ENCODE measurements at regions not wholly inside any gene's neighbourhood (a gene's known extent, or its start where the extent isn't known, plus 50 kb on each side); places are given as distances from the start of the nearest gene placed in this dataset.

DNA sequence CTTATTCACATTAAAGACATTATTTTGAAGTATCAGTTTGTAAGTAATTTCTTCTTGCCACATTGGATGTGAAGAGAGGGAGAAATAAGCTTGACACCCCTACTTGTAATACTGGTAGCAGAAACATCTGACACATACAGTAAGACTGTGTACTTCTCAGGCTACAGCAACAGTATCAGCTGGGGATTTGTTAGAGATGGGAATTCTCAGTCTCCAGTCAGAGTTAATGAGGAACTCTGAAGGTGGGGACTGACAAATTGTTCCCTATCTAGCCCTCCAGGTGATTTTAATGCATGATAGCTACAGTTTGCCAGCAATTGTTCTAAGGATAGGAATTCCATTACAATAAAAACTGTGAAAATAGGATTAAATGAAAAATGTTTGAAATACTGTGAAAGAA, 524.8 kb downstream of the PRR16 start:
- H3K36me3 ChIP-seq = no peaks in the 10 kb centered on the region
- TF ChIP-seq, protein P1, sequence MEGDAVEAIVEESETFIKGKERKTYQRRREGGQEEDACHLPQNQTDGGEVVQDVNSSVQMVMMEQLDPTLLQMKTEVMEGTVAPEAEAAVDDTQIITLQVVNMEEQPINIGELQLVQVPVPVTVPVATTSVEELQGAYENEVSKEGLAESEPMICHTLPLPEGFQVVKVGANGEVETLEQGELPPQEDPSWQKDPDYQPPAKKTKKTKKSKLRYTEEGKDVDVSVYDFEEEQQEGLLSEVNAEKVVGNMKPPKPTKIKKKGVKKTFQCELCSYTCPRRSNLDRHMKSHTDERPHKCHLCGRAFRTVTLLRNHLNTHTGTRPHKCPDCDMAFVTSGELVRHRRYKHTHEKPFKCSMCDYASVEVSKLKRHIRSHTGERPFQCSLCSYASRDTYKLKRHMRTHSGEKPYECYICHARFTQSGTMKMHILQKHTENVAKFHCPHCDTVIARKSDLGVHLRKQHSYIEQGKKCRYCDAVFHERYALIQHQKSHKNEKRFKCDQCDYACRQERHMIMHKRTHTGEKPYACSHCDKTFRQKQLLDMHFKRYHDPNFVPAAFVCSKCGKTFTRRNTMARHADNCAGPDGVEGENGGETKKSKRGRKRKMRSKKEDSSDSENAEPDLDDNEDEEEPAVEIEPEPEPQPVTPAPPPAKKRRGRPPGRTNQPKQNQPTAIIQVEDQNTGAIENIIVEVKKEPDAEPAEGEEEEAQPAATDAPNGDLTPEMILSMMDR (IDR thresholded peaks at IDR 0.05) = no peak
- no peak for TF ChIP-seq POLR2A (IDR thresholded peaks at IDR 0.05)

DNA sequence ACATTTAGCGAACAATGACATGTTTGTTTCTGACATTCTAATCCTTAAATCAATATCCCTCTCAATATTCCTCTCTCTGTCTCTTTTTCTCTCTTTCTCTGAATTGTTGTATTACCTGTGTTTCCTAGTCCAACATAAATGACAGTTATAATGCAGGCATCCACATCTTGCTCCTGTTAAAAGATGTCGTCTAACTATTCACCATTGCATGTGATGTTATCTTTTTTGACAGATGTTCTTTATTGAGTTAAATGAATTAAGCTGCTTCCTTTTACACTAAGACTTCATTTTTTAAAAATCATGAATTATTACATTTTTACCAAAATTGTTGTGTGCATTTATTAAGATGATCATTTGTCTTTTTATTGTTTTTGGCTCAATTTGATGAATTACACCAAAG, 527.5 kb downstream of the PRR16 start:
- no peaks in the 10 kb centered on the region for H3K9me3 ChIP-seq
- TF ChIP-seq, protein P1 (IDR thresholded peaks at IDR 0.05) = no peak
- TF ChIP-seq POLR2A (IDR thresholded peaks at IDR 0.05) = no peak
- no peak for ATAC-seq
- no peaks in the 10 kb centered on the region for H3K4me1 ChIP-seq
- WGBS, 4 donors = 57 to 81% (median 79%) methylated on average over 2 of the region's 2 CpGs
- H3K4me3 ChIP-seq = no peak overlapping the region
- intact Hi-C loops (cut with DNase I) = no loop called here
- no peak overlapping the region for H3K27ac ChIP-seq
- H3K27me3 ChIP-seq = peaks cover 0 to 7% (median 0%) of the 10 kb centered on the region in 9 donors
- DNase-seq = no peak
- no peaks in the 10 kb centered on the region for H3K36me3 ChIP-seq

More for the DNA sequence above, 524.8 kb downstream of the PRR16 start:
- H3K4me3 ChIP-seq = no peak overlapping the region
- DNase-seq (no peak), ATAC-seq (no peak)
- no peaks in the 10 kb centered on the region for H3K9me3 ChIP-seq
- peaks cover 0 to 9% (median 0%) of the 10 kb centered on the region in 9 donors for H3K27me3 ChIP-seq
- H3K27ac ChIP-seq = no peak overlapping the region
- H3K4me1 ChIP-seq = no peaks in the 10 kb centered on the region
- intact Hi-C loops (cut with DNase I) = no loop called here

DNA sequence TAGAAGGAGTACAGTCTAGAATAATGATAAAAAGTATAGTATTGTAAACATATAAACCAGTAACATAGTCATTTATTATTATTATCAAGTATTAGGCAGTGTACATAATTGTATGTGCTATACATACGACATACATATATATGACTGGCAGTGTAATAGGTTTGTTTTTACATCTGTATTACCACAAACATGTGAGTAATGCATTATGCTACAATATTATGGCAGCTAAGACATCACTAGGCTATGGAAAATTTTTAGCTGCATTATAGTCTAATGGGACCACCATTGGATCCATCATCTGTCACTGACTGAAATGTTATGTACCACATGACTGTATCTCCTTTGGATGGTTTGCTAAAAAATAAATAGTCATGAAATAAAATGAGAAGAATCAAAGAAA, 530.0 kb downstream of the PRR16 start:
- H3K27ac ChIP-seq = no peak overlapping the region
- H3K4me3 ChIP-seq = no peak overlapping the region
- peaks cover 0 to 6% (median 0%) of the 10 kb centered on the region in 9 donors for H3K27me3 ChIP-seq
- H3K36me3 ChIP-seq = no peaks in the 10 kb centered on the region
- no peaks in the 10 kb centered on the region for H3K9me3 ChIP-seq
- ATAC-seq (no peak), DNase-seq (no peak)
- TF ChIP-seq, protein P1 (IDR thresholded peaks at IDR 0.05) = no peak
- TF ChIP-seq POLR2A (IDR thresholded peaks at IDR 0.05) = no peak
- 83 to 93% (median 85%) methylated on average over 1 of the region's 1 CpG for WGBS, 4 donors
- intact Hi-C loops (cut with DNase I) = no loop called here
- no peaks in the 10 kb centered on the region for H3K4me1 ChIP-seq

DNA sequence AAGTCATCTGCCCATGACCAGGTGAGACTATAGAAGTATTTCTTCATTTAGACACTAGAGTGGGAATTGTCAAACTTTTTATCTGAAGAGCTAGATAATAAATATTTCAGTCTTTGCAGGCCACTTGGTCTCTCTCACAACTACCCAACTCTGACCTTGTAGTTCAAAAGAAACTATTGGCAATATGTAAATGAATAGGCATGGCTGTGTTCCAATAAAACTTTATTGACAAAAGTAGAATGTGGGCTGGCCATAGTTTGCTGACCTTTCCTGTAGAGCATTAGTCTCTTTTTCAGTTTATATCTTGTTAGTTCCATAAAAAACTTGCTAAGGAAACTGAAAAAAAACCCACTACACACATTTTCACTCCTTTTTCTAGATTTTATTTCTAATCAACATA, 535.5 kb downstream of the PRR16 start:
- DNase-seq = no peak
- Histone ChIP-seq H3K9me3 (no peaks in the 10 kb centered on the region), H3K4me3 (no peak overlapping the region), H3K36me3 (no peaks in the 10 kb centered on the region), H3K27me3 (peaks cover 0 to under 1% (median 0%) of the 10 kb centered on the region in 9 donors), H3K4me1 (no peaks in the 10 kb centered on the region), H3K27ac (no peak overlapping the region)
- ATAC-seq = no peak
- intact Hi-C loops (cut with DNase I) = no loop called here
- TF ChIP-seq POLR2A (IDR thresholded peaks at IDR 0.05) = no peak
- TF ChIP-seq, protein P1 (IDR thresholded peaks at IDR 0.05) = no peak

Data from heart left ventricle (tissue), 16 donors.